DND-41 (cell line): ENCODE measurements at regions not wholly inside any gene's neighbourhood (a gene's known extent, or its start where the extent isn't known, plus 50 kb on each side); places are given as distances from the start of the nearest gene placed in this dataset.

Experiments
- EZH2 ChIP-seq: IDR thresholded peaks from 3 replicates; pipeline ENCODE4 v1.6.1; 2012; ENCODE audit warnings: borderline replicate concordance, low read depth, mild to moderate bottlenecking, moderate library complexity, low read length, inconsistent platforms; ENCODE audit not compliant: severe bottlenecking
- TF ChIP-seq, protein P1 (sequence below): IDR thresholded peaks from 2 replicates; pipeline ENCODE4 v1.5.1; 2012; ENCODE audit warnings: borderline replicate concordance, low read length, moderate library complexity, mild to moderate bottlenecking; ENCODE audit not compliant: poor library complexity, severe bottlenecking; ENCODE audit errors: extremely low read depth

GRCh38 chr1:79561521-79561978, 555.0 kb upstream of the ADGRL4 start:
- TF ChIP-seq, protein P1, sequence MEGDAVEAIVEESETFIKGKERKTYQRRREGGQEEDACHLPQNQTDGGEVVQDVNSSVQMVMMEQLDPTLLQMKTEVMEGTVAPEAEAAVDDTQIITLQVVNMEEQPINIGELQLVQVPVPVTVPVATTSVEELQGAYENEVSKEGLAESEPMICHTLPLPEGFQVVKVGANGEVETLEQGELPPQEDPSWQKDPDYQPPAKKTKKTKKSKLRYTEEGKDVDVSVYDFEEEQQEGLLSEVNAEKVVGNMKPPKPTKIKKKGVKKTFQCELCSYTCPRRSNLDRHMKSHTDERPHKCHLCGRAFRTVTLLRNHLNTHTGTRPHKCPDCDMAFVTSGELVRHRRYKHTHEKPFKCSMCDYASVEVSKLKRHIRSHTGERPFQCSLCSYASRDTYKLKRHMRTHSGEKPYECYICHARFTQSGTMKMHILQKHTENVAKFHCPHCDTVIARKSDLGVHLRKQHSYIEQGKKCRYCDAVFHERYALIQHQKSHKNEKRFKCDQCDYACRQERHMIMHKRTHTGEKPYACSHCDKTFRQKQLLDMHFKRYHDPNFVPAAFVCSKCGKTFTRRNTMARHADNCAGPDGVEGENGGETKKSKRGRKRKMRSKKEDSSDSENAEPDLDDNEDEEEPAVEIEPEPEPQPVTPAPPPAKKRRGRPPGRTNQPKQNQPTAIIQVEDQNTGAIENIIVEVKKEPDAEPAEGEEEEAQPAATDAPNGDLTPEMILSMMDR = no peak
- TF ChIP-seq EZH2 = no peak
